Osteocyte (in vitro differentiated cells): ENCODE measurements at regions not wholly inside any gene's neighbourhood (a gene's known extent, or its start where the extent isn't known, plus 50 kb on each side); places are given as distances from the start of the nearest gene placed in this dataset.
"Not testable (repeated sequence)": the region's sequence is repeated elsewhere in the genome, so short reads cannot be mapped to it uniquely, and the experiment has no call there.

Experiments used
- DNase-seq: peaks from one replicate; pipeline ENCODE4 v3.0.0; 2021; ENCODE audit warnings: mixed read lengths; ENCODE audit not compliant: unreplicated experiment; ENCODE audit errors: extremely low spot score
- H3K27ac Mint-ChIP-seq: one replicate; pipeline ENCODE4 v1.8.0; 2021; ENCODE audit warnings: mild to moderate bottlenecking, mixed read lengths; ENCODE audit not compliant: unreplicated experiment
- H3K27me3 Mint-ChIP-seq: one replicate; pipeline ENCODE4 v1.8.0; 2021; ENCODE audit warnings: mixed read lengths; ENCODE audit not compliant: unreplicated experiment
- H3K36me3 Mint-ChIP-seq: one replicate; pipeline ENCODE4 v1.8.0; 2021; ENCODE audit warnings: mixed read lengths; ENCODE audit not compliant: unreplicated experiment
- H3K4me1 Mint-ChIP-seq: one replicate; pipeline ENCODE4 v1.8.0; 2021; ENCODE audit warnings: mixed read lengths; ENCODE audit not compliant: unreplicated experiment
- H3K4me3 Mint-ChIP-seq: one replicate; pipeline ENCODE4 v1.8.0; 2021; ENCODE audit warnings: mild to moderate bottlenecking, moderate library complexity, mixed read lengths; ENCODE audit not compliant: unreplicated experiment
- H3K9me3 Mint-ChIP-seq: one replicate; pipeline ENCODE4 v1.8.0; 2021; ENCODE audit warnings: mixed read lengths; ENCODE audit not compliant: unreplicated experiment
- CTCF ChIP-seq: fragments of 200-600 bp; sonication (generic); IDR thresholded peaks from 2 replicates; pipeline ENCODE4 v1.5.0; 2021; ENCODE audit warnings: antibody characterized with exemption, mild to moderate bottlenecking, moderate library complexity

GRCh38 chr6:169085466-169085865 lies 168.2 kb downstream of the THBS2 start:
- Mint-ChIP-seq H3K9me3 (peaks cover 22% of the 10 kb centered on the region), H3K36me3 (peaks cover 25% of the 10 kb centered on the region), H3K4me3 (no peak overlapping the region), H3K27ac (no peak overlapping the region), H3K27me3 (no peaks in the 10 kb centered on the region), H3K4me1 (peaks cover 53% of the 10 kb centered on the region)
- no peak for TF ChIP-seq CTCF
- no peak for DNase-seq

DNA sequence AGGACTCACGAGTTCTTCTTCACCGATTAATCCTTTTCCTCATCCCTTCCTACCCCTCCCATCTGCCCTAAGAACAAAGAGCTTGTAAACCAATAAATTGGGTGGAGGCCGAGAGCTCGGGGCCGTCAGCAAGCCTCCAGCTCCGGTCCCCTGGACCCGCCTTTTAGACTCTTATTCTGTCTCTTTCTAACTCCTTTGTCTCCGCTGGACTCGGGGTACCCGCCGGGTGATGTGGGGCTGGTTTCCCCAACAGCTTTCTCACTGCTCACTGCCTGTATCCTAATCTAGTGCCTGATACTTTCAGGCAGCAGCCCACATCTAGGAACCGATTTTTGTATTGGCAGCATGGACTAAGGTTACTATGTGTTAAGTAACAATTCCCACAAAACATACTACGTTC lies 169.1 kb downstream of the THBS2 start:
- H3K36me3 Mint-ChIP-seq = peaks cover 19% of the 10 kb centered on the region
- peaks cover 19% of the 10 kb centered on the region for H3K9me3 Mint-ChIP-seq

GRCh38 chr6:169084067-169084466 lies 169.6 kb downstream of the THBS2 start:
- Mint-ChIP-seq H3K9me3 (peaks cover 19% of the 10 kb centered on the region), H3K4me3 (no peak overlapping the region), H3K36me3 (peaks cover 19% of the 10 kb centered on the region), H3K27ac (no peak overlapping the region), H3K4me1 (peaks cover 62% of the 10 kb centered on the region), H3K27me3 (no peaks in the 10 kb centered on the region)
- DNase-seq = no peak
- TF ChIP-seq CTCF = no peak

More for the DNA sequence above, 169.1 kb downstream of the THBS2 start:
- H3K27ac Mint-ChIP-seq, DNase-seq, H3K27me3 Mint-ChIP-seq, H3K4me3 Mint-ChIP-seq: not testable (repeated sequence)
- H3K4me1 Mint-ChIP-seq = peaks cover 58% of the 10 kb centered on the region

DNA sequence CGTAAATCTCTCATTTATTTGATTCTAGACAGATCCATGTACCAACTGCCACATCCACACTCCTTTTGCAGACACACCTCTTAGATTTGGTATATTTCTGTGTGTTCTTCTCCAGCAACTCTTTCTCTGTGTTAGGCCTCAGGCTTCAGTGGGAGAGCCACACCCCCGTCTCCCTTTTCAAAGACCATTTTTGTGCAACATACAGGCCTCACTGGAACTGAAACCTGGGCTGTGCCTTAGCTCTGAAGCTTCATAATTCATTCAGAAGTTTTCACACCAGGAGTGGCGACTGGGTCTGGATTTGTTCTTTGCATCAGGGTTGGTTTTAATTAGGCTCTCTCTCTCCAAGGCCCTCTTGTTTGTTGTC lies 170.2 kb downstream of the THBS2 start:
- Mint-ChIP-seq H3K9me3 (peaks cover 15% of the 10 kb centered on the region), H3K36me3 (peaks cover 19% of the 10 kb centered on the region), H3K4me3 (no peak overlapping the region), H3K27ac (peak overlapping the region; percentile 16), H3K4me1 (peaks cover 59% of the 10 kb centered on the region), H3K27me3 (no peaks in the 10 kb centered on the region)
- TF ChIP-seq CTCF = no peak
- DNase-seq = no peak

DNA sequence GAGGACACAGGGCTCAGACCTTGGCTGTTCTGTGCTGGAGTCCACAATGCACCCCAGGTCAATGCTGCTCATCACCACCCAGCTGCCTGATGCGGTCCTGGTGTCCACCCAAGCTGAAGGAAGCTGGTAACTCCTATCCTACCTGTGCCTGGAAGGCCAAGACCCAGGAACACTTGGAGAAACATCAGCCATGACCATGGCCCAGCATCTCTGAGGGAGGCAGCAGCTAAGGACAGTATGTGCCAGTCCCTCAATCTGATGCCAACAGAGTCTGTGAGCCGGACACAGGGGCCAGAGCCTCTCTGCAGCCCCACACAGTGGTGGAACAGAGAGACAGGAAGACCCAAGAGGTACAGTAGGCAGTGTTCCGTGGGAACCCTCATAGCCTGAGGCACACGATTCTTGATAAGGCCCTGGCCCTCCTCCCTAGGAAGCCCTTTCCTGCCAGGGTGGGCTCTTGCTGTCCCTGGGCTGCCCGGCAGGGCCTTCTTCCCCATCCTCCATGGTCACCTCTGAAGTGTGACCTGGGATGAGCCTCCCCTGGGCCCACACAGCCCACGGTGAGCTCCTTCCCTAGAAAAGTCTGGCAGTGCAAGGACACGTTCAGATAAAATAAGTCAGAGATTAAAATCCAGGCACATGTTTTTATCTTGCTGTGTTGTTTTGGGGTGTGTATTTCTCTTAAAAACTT lies 170.7 kb downstream of the THBS2 start:
- DNase-seq = no peak
- H3K27me3 Mint-ChIP-seq = no peaks in the 10 kb centered on the region
- H3K9me3 Mint-ChIP-seq = peaks cover 15% of the 10 kb centered on the region
- peaks cover 19% of the 10 kb centered on the region for H3K36me3 Mint-ChIP-seq
- TF ChIP-seq CTCF = no peak
- H3K27ac Mint-ChIP-seq = no peak overlapping the region
- no peak overlapping the region for H3K4me3 Mint-ChIP-seq
- H3K4me1 Mint-ChIP-seq = peaks cover 54% of the 10 kb centered on the region
